HCT116 (cell line): ENCODE measurements at regions not wholly inside any gene's neighbourhood (a gene's known extent, or its start where the extent isn't known, plus 50 kb on each side); places are given as distances from the start of the nearest gene placed in this dataset.

Experiments used
- ATAC-seq: fragments of 200-7000 bp; cut with Tn5 transposase; 2 replicates; pipeline ENCODE4 v1.9.1; 2020; ENCODE audit warnings: mild to moderate bottlenecking, moderate library complexity
- BruUV-seq: library from RNA; stranded (reverse); fragments of 400-500 nt; replicated peaks from 2 replicates; lab custom pipeline; 2021; lab: Mats Ljungman, UMichigan
- CTCF ChIA-PET: fragments of 300-600 bp; sonication (Branson Sonifier 250); formaldehyde crosslinking; loops from one replicate; lab custom pipeline; 2021; ENCODE audit warnings: antibody characterized with exemption; lab: Charles Lee
- POLR2A ChIA-PET: fragments of 300-600, 350-600 bp; sonication (Branson Sonifier 250); formaldehyde crosslinking; loops from one replicate; lab custom pipeline; 2021; ENCODE audit warnings: antibody characterized with exemption; lab: Charles Lee
- RAD21 ChIA-PET, 2 experiments: fragments of 300-600 bp; sonication (Branson Sonifier 250); formaldehyde crosslinking; loops; one replicate each; lab custom pipeline; 2023; ENCODE audit warnings: low total read pairs in 2 of 2; ENCODE audit not compliant: uncharacterized antibody in 2 of 2, unreplicated experiment in 2 of 2, low non-redundant PET in 1 of 2; lab: Charles Lee
- DNase-seq: peaks from one replicate; pipeline ENCODE4 v3.0.0-alpha.2; 2010; ENCODE audit warnings: low read depth, low spot score
- H2AFZ ChIP-seq: fragments of 200-600 bp; shearing (Covaris generic), sonication (generic); 2 replicates; pipeline ENCODE4 v1.6.1; 2017; ENCODE audit warnings: low read depth, mixed run types, mixed read lengths, antibody characterized with exemption, low read length; ENCODE audit not compliant: poor library complexity, severe bottlenecking
- H3K27ac ChIP-seq: 2 replicates; pipeline ENCODE4 v1.5.1; 2012; ENCODE audit warnings: low read depth, low read length
- H3K27me3 ChIP-seq: fragments of 200-600 bp; sonication (generic); 2 replicates; pipeline ENCODE4 v1.6.1; 2016; ENCODE audit warnings: mixed run types, low read length, mixed read lengths; ENCODE audit not compliant: insufficient read depth
- H3K36me3 ChIP-seq, 2 experiments: fragments of 200-500 bp in 1 of 2; fragments of 200-600 bp in 1 of 2; sonication (Bioruptor generic) in 1 of 2; sonication (generic) in 1 of 2; 2 replicates each; pipeline versions ENCODE4 v1.5.1 to v1.6.1; 2014 to 2016; ENCODE audit warnings: low read length in 2 of 2, inconsistent platforms in 1 of 2, mixed read lengths in 1 of 2, mixed run types in 1 of 2; ENCODE audit not compliant: insufficient read depth in 2 of 2, control insufficient read depth in 1 of 2
- H3K4me1 ChIP-seq, 2 experiments: fragments of 200-600 bp in 1 of 2; sonication (generic) in 1 of 2; 2 replicates each; pipeline versions ENCODE4 v1.5.1 to v1.6.1; 2012 to 2017; ENCODE audit warnings: low read length in 2 of 2, inconsistent platforms in 1 of 2, mild to moderate bottlenecking in 1 of 2, mixed read lengths in 1 of 2, mixed run types in 1 of 2, moderate library complexity in 1 of 2; ENCODE audit not compliant: insufficient read depth in 2 of 2, control insufficient read depth in 1 of 2
- H3K4me2 ChIP-seq: fragments of 200-600 bp; sonication (generic); 2 replicates; pipeline ENCODE4 v1.6.1; 2017; ENCODE audit warnings: mixed run types, low read length, mixed read lengths
- H3K4me3 ChIP-seq, 2 experiments: fragments of 200-600 bp in 1 of 2; sonication (generic) in 1 of 2; replicated peaks in 1 of 2; 2 replicates each; pipeline ENCODE4 v1.5.1; 2011 to 2016; ENCODE audit warnings: low read length in 2 of 2, control low read depth in 1 of 2, low read depth in 1 of 2, mild to moderate bottlenecking in 1 of 2, mixed read lengths in 1 of 2, mixed run types in 1 of 2
- H3K79me2 ChIP-seq: fragments of 200-600 bp; sonication (generic); 2 replicates; pipeline ENCODE4 v1.6.1; 2017; ENCODE audit warnings: mild to moderate bottlenecking, mixed run types, low read length, moderate library complexity, mixed read lengths; ENCODE audit not compliant: insufficient read depth
- H3K9ac ChIP-seq: fragments of 200-600 bp; sonication (generic); 2 replicates; pipeline ENCODE4 v1.6.1; 2016; ENCODE audit warnings: low read length, mixed read lengths
- H3K9me2 ChIP-seq: fragments of 200-600 bp; sonication (generic), shearing (Covaris generic); 2 replicates; pipeline ENCODE4 v1.6.1; 2017; ENCODE audit warnings: mixed run types, mild to moderate bottlenecking, moderate library complexity; ENCODE audit not compliant: insufficient read depth
- H3K9me3 ChIP-seq, 2 experiments: fragments of 200-500 bp in 1 of 2; fragments of 200-600 bp in 1 of 2; sonication (Bioruptor generic) in 1 of 2; sonication (generic) in 1 of 2; 2 replicates each; pipeline ENCODE4 v1.6.1; 2014 to 2017; ENCODE audit warnings: low read length in 2 of 2, mixed read lengths in 2 of 2, inconsistent platforms in 1 of 2, low read depth in 1 of 2, mild to moderate bottlenecking in 1 of 2, mixed run types in 1 of 2, moderate library complexity in 1 of 2; ENCODE audit not compliant: control insufficient read depth in 1 of 2, insufficient read depth in 1 of 2
- H4K20me1 ChIP-seq: fragments of 200-600 bp; sonication (generic), shearing (Covaris generic); 2 replicates; pipeline ENCODE4 v1.6.1; 2017; ENCODE audit warnings: mixed run types, mild to moderate bottlenecking, moderate library complexity; ENCODE audit not compliant: insufficient read depth
- EGR1 ChIP-seq: IDR thresholded peaks from 2 replicates; pipeline ENCODE4 v1.6.1; 2012; ENCODE audit warnings: low read depth
- ELF1 ChIP-seq: IDR thresholded peaks from 2 replicates; pipeline ENCODE4 v1.6.1; 2012; ENCODE audit warnings: low read depth, borderline replicate concordance
- EZH2 ChIP-seq: fragments of 200-600 bp; sonication (generic); IDR thresholded peaks from 2 replicates; pipeline ENCODE4 v1.6.1; 2017; ENCODE audit warnings: antibody characterized with exemption, mixed run types
- EZH2phosphoT487 ChIP-seq: fragments of 200-600 bp; IDR thresholded peaks from 2 replicates; pipeline ENCODE4 v1.6.1; 2018; ENCODE audit warnings: antibody characterized with exemption, borderline replicate concordance
- FOSL1 ChIP-seq: IDR thresholded peaks from 2 replicates; pipeline ENCODE4 v1.6.1; 2012; ENCODE audit warnings: low read depth
- JUND ChIP-seq: IDR thresholded peaks from 2 replicates; pipeline ENCODE4 v1.6.1; 2012
- POLR2A ChIP-seq: IDR thresholded peaks from 2 replicates; pipeline ENCODE4 v1.7.0; 2011; ENCODE audit warnings: borderline replicate concordance; ENCODE audit not compliant: insufficient read depth, insufficient read length; ENCODE audit errors: extremely low read depth
- POLR2AphosphoS5 ChIP-seq: IDR thresholded peaks from 2 replicates; pipeline ENCODE4 v1.6.1; 2011; ENCODE audit warnings: mild to moderate bottlenecking, low read depth, low read length, moderate library complexity
- RAD21 ChIP-seq: IDR thresholded peaks from 2 replicates; pipeline ENCODE4 v1.6.1; 2012; ENCODE audit warnings: low read depth, mild to moderate bottlenecking
- SRF ChIP-seq: IDR thresholded peaks from 2 replicates; pipeline ENCODE4 v1.6.1; 2012; ENCODE audit warnings: low read depth
- ZFX ChIP-seq: fragments of 450-650 bp; IDR thresholded peaks from 2 replicates; pipeline ENCODE4 v1.6.1; 2017
- intact Hi-C: fragments of 100-400 bp; cut with micrococcal nuclease; formaldehyde crosslinking; loops from 2 replicates; pipeline ENCODE4 v1.10.0; 2022
- TF ChIP-seq, protein P1 (sequence below): IDR thresholded peaks from 2 replicates; pipeline ENCODE4 v1.6.1; 2012; ENCODE audit warnings: low read depth
- TF ChIP-seq, protein P2 (sequence below): IDR thresholded peaks from 2 replicates; pipeline ENCODE4 v1.6.1; 2012
- TF ChIP-seq, protein P3 (sequence below): IDR thresholded peaks from 2 replicates; pipeline ENCODE4 v1.6.1; 2012

DNA sequence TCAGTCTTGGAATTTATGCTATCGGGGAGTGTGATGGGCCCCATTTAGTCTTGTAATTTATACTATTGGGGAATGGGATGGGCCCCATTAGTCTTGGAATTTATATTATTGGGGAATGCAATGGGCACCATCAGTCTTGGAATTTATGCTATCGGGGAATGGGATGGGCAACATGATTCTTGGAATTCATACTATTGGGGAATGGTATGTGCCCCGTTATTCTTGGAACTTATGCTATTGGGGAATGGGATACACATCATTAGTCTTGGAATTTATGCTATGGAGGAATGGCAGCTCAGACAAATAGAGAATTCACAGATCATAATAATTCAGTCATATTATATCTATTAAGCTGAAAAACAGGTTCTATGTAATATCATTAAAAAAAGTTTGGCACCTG, 300.3 kb downstream of the SMOC2 start:
- no peak for TF ChIP-seq FOSL1
- TF ChIP-seq, protein P1, sequence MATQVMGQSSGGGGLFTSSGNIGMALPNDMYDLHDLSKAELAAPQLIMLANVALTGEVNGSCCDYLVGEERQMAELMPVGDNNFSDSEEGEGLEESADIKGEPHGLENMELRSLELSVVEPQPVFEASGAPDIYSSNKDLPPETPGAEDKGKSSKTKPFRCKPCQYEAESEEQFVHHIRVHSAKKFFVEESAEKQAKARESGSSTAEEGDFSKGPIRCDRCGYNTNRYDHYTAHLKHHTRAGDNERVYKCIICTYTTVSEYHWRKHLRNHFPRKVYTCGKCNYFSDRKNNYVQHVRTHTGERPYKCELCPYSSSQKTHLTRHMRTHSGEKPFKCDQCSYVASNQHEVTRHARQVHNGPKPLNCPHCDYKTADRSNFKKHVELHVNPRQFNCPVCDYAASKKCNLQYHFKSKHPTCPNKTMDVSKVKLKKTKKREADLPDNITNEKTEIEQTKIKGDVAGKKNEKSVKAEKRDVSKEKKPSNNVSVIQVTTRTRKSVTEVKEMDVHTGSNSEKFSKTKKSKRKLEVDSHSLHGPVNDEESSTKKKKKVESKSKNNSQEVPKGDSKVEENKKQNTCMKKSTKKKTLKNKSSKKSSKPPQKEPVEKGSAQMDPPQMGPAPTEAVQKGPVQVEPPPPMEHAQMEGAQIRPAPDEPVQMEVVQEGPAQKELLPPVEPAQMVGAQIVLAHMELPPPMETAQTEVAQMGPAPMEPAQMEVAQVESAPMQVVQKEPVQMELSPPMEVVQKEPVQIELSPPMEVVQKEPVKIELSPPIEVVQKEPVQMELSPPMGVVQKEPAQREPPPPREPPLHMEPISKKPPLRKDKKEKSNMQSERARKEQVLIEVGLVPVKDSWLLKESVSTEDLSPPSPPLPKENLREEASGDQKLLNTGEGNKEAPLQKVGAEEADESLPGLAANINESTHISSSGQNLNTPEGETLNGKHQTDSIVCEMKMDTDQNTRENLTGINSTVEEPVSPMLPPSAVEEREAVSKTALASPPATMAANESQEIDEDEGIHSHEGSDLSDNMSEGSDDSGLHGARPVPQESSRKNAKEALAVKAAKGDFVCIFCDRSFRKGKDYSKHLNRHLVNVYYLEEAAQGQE: no peak
- TF ChIP-seq EGR1: no peak
- no peak for TF ChIP-seq JUND
- no peak for TF ChIP-seq POLR2A
- no peak for TF ChIP-seq EZH2phosphoT487
- no peak for TF ChIP-seq ELF1
- TF ChIP-seq POLR2AphosphoS5: no peak
- no peak for TF ChIP-seq ZFX
- TF ChIP-seq, protein P2, sequence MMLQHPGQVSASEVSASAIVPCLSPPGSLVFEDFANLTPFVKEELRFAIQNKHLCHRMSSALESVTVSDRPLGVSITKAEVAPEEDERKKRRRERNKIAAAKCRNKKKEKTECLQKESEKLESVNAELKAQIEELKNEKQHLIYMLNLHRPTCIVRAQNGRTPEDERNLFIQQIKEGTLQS: no peak
- no peak for TF ChIP-seq EZH2
- TF ChIP-seq SRF: no peak
- TF ChIP-seq, protein P3, sequence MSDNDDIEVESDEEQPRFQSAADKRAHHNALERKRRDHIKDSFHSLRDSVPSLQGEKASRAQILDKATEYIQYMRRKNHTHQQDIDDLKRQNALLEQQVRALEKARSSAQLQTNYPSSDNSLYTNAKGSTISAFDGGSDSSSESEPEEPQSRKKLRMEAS: no peak
- TF ChIP-seq RAD21: no peak
- H3K79me2 ChIP-seq: no peaks in the 10 kb centered on the region
- ChIA-PET POLR2A (no interaction called here), RAD21 (no interaction called here), CTCF (no interaction called here)
- intact Hi-C loops: no loop called here
- no peaks in the 10 kb centered on the region for H4K20me1 ChIP-seq
- DNase-seq (no peak), ATAC-seq (no peak)
- no peak overlapping the region for H3K4me3 ChIP-seq
- H3K4me2 ChIP-seq: no peak overlapping the region
- H3K4me1 ChIP-seq: peaks cover 0 to 4% of the 10 kb centered on the region in 2 experiments; a peak in 1 of 4 replicates
- no TSS peak for BruUV-seq
- no peaks in the 10 kb centered on the region for H3K27me3 ChIP-seq
- H2AFZ ChIP-seq: no peak overlapping the region
- H3K9me2 ChIP-seq: no peaks in the 10 kb centered on the region
- no peak overlapping the region for H3K27ac ChIP-seq
- H3K9me3 ChIP-seq: no peaks in the 10 kb centered on the region
- H3K36me3 ChIP-seq: no peaks in the 10 kb centered on the region
- no peak overlapping the region for H3K9ac ChIP-seq
